Gastrocnemius medialis (tissue), 4 donors: ENCODE measurements at regions not wholly inside any gene's neighbourhood (a gene's known extent, or its start where the extent isn't known, plus 50 kb on each side); places are given as distances from the start of the nearest gene placed in this dataset.

Source experiments
- CTCF ChIP-seq, 5 experiments: fragments of 450-650 bp in 3 of 5; fragments of 200-600 bp in 2 of 5; sonication (generic) in 2 of 5; IDR thresholded peaks in 4 of 5; conservative IDR thresholded peaks in 1 of 5; 1 replicate in 4 of 5; 2 replicates in 1 of 5; pipeline ENCODE4 v1.5.1; 2016 to 2019; ENCODE audit warnings: antibody characterized with exemption in 5 of 5, mild to moderate bottlenecking in 3 of 5, moderate library complexity in 3 of 5
- POLR2A ChIP-seq, 2 donors: fragments of 450-650 bp; IDR thresholded peaks; one replicate each; pipeline ENCODE4 v1.6.1; 2017; ENCODE audit warnings: antibody characterized with exemption in 2 of 2, mild to moderate bottlenecking in 2 of 2, moderate library complexity in 2 of 2

DNA sequence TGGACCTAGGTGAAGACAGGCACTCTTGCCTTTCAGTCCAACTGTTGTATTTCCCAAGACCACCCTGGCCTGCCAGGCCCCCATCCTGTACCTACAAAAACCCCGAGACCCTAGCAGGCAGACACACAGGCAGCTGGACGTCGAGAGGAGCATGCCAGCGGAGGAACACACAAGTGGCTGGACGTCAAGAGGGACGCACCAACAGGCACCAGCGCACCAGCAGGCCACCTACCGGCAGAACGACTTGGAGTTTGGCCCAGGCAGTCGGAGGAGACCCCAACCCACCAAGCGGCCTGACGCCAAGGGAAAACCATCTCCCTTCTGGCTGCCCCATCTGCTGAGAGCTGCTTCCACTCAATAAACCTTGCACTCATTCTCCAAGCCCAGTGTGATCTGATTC, 1883.4 kb upstream of the RAG2 start:
- no peak for TF ChIP-seq CTCF (IDR thresholded peaks at IDR 0.05 in 4 of 5, conservative IDR thresholded peaks at IDR 0.05 in 1 of 5)
- TF ChIP-seq POLR2A (IDR thresholded peaks at IDR 0.05) = no peak
